HG03558 (cell line): ENCODE measurements at regions not wholly inside any gene's neighbourhood (a gene's known extent, or its start where the extent isn't known, plus 50 kb on each side); places are given as distances from the start of the nearest gene placed in this dataset.

Experiments used
- ATAC-seq: cut with Tn5 transposase; IDR thresholded peaks from one replicate; pipeline ENCODE4 v1.9.1; 2021; ENCODE audit warnings: moderate number of reproducible peaks; ENCODE audit not compliant: unreplicated experiment; ENCODE audit errors: extremely low read depth

GRCh38 chr12:90071996-90072395 lies 363.4 kb upstream of the ATP2B1 start:
- no peak for ATAC-seq

- no peak for ATAC-seq
Measured at GRCh38 chr12:90069711-90070110, 361.1 kb upstream of the ATP2B1 start.

GRCh38 chr12:90067791-90068190 lies 359.2 kb upstream of the ATP2B1 start:
- ATAC-seq: no peak

- no peak for ATAC-seq
Measured at GRCh38 chr12:90064852-90065801, 356.5 kb upstream of the ATP2B1 start.

GRCh38 chr12:90062799-90063198 lies 354.2 kb upstream of the ATP2B1 start:
- ATAC-seq: no peak

- ATAC-seq: no peak
Measured at GRCh38 chr12:90061809-90062208, 353.2 kb upstream of the ATP2B1 start.

- no peak for ATAC-seq
Measured at GRCh38 chr12:90060031-90060430, 351.4 kb upstream of the ATP2B1 start.

- no peak for ATAC-seq
Measured at GRCh38 chr12:90058704-90059103, 350.1 kb upstream of the ATP2B1 start.

- no peak for ATAC-seq
Measured at GRCh38 chr12:90055071-90055470, 346.4 kb upstream of the ATP2B1 start.

- no peak for ATAC-seq
Measured at GRCh38 chr12:90048918-90049317, 340.3 kb upstream of the ATP2B1 start.

- ATAC-seq: no peak
Measured at GRCh38 chr12:90045559-90045958, 336.9 kb upstream of the ATP2B1 start.

- no peak for ATAC-seq
Measured at GRCh38 chr12:90044069-90044468, 335.4 kb upstream of the ATP2B1 start.

GRCh38 chr12:90042920-90043641 lies 334.4 kb upstream of the ATP2B1 start:
- ATAC-seq: no peak

GRCh38 chr12:90038289-90038688 lies 329.7 kb upstream of the ATP2B1 start:
- ATAC-seq: no peak

- no peak for ATAC-seq
Measured at GRCh38 chr12:90037740-90038139, 329.1 kb upstream of the ATP2B1 start.

- ATAC-seq: no peak
Measured at GRCh38 chr12:90036637-90037036, 328.0 kb upstream of the ATP2B1 start.

- no peak for ATAC-seq
Measured at GRCh38 chr12:90030726-90031125, 322.1 kb upstream of the ATP2B1 start.

- ATAC-seq: no peak
Measured at GRCh38 chr12:90029317-90029716, 320.7 kb upstream of the ATP2B1 start.

GRCh38 chr12:90028635-90029051 lies 320.0 kb upstream of the ATP2B1 start:
- ATAC-seq: no peak

- ATAC-seq: no peak
Measured at GRCh38 chr12:90027889-90028634, 319.4 kb upstream of the ATP2B1 start.

- ATAC-seq: no peak
Measured at GRCh38 chr12:90027041-90027440, 318.4 kb upstream of the ATP2B1 start.
